Cardiac fibroblast (primary cell): ENCODE measurements at regions not wholly inside any gene's neighbourhood (a gene's known extent, or its start where the extent isn't known, plus 50 kb on each side); places are given as distances from the start of the nearest gene placed in this dataset.
A peak's percentile ranks its signal among the peaks of the same experiment; 100 is the strongest.

Experiments
- DNase-seq, 2 donors: peaks; one replicate each; pipeline versions ENCODE4 v3.0.0 to v3.0.0-alpha.2; 2010; ENCODE audit warnings: low read depth in 2 of 2
- H3K4me3 ChIP-seq, 2 donors: replicated peaks in 1 of 2; 1 replicate in 1 of 2; 2 replicates in 1 of 2; pipeline ENCODE4 v1.5.1; 2011; ENCODE audit warnings: low read depth in 2 of 2, low read length in 2 of 2, mild to moderate bottlenecking in 2 of 2, moderate library complexity in 1 of 2
- CTCF ChIP-seq: IDR thresholded peaks from one replicate; pipeline ENCODE4 v1.5.1; 2011; ENCODE audit warnings: low read depth, mild to moderate bottlenecking, low read length, inconsistent platforms

- no peak for DNase-seq
- no peak overlapping the region for H3K4me3 ChIP-seq
- TF ChIP-seq CTCF: no peak
Measured at GRCh38 chr6:82084324-82084920, 163.1 kb downstream of the IBTK start.

- no peak for TF ChIP-seq CTCF
- peak in 1 of 2 donors; percentile 48 for DNase-seq
- H3K4me3 ChIP-seq: no peak overlapping the region
Measured at GRCh38 chr6:82083646-82084045, 163.9 kb downstream of the IBTK start.

GRCh38 chr6:82080767-82081166, 166.8 kb downstream of the IBTK start:
- no peak for TF ChIP-seq CTCF
- no peak overlapping the region for H3K4me3 ChIP-seq
- DNase-seq: no peak

- H3K4me3 ChIP-seq: no peak overlapping the region
- no peak for TF ChIP-seq CTCF
- DNase-seq: no peak
Measured at GRCh38 chr6:82078286-82078908, 169.1 kb downstream of the IBTK start.

GRCh38 chr6:82076916-82077315, 170.6 kb downstream of the IBTK start:
- TF ChIP-seq CTCF: no peak
- no peak overlapping the region for H3K4me3 ChIP-seq
- peak; percentile 23 to 55 for DNase-seq

GRCh38 chr6:82074556-82074955, 173.0 kb downstream of the IBTK start:
- H3K4me3 ChIP-seq: no peak overlapping the region
- DNase-seq: peak; percentile 36 to 46
- TF ChIP-seq CTCF: no peak

- no peak for DNase-seq
- no peak for TF ChIP-seq CTCF
- no peak overlapping the region for H3K4me3 ChIP-seq
Measured at GRCh38 chr6:82073484-82073883, 174.1 kb downstream of the IBTK start.
